SH-SY5Y (cell line): ENCODE measurements at regions not wholly inside any gene's neighbourhood (a gene's known extent, or its start where the extent isn't known, plus 50 kb on each side); places are given as distances from the start of the nearest gene placed in this dataset.

ENCODE experiments used
- GATA2 ChIP-seq: IDR thresholded peaks from 2 replicates; pipeline ENCODE4 v1.6.1; 2011; ENCODE audit warnings: mild to moderate bottlenecking, low read depth, low read length
- GATA3 ChIP-seq: IDR thresholded peaks from 2 replicates; pipeline ENCODE4 v1.6.1; 2011; ENCODE audit warnings: low read depth, mild to moderate bottlenecking, low read length, moderate library complexity

DNA sequence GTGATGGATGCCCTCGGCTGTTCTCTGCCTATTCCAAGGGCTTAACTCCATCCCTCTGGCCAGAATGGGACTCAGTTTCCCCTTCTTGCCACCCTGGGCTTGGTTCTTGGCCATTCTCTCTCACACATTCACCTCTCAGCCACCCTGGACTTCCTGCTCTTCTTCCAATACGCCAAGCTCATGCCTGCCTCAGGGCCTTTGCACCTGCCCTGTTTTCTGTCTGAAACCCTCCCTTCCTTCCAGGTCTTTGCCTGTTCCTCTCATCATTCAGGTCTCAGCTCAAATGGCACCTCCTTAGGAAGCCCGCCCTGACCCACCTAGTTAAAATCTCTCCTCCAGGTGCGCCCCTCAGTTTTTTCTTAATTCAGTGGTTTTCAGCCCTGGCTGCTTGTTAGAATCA lies 76.6 kb upstream of the TP53I11 start:
- TF ChIP-seq GATA3 (no peak), GATA2 (no peak)
